22Rv1 (cell line): ENCODE measurements at regions not wholly inside any gene's neighbourhood (a gene's known extent, or its start where the extent isn't known, plus 50 kb on each side); places are given as distances from the start of the nearest gene placed in this dataset.

Experiments used
- H3K27ac ChIP-seq: fragments of 450-650 bp; 2 replicates; pipeline ENCODE4 v1.5.1; 2017
- CTCF ChIP-seq: fragments of 450-650 bp; IDR thresholded peaks from 2 replicates; pipeline ENCODE4 v1.5.1; 2017; ENCODE audit warnings: mild to moderate bottlenecking
- ZFX ChIP-seq: fragments of 450-650 bp; IDR thresholded peaks from 2 replicates; pipeline ENCODE4 v1.6.1; 2017; ENCODE audit warnings: antibody characterized with exemption, borderline replicate concordance

GRCh38 chr6:15879371-15880261, 216.8 kb upstream of the DTNBP1 start:
- no peak overlapping the region for H3K27ac ChIP-seq

GRCh38 chr6:15877231-15877630, 214.4 kb upstream of the DTNBP1 start:
- TF ChIP-seq CTCF (no peak), ZFX (no peak)
- H3K27ac ChIP-seq, result no peak overlapping the region

More at GRCh38 chr6:15879371-15880261, 216.8 kb upstream of the DTNBP1 start:
- TF ChIP-seq ZFX (no peak), CTCF (no peak)

- no peak for TF ChIP-seq ZFX
- TF ChIP-seq CTCF, result no peak
- H3K27ac ChIP-seq, result no peak overlapping the region
Observed at GRCh38 chr6:15876406-15876805, 213.6 kb upstream of the DTNBP1 start.

GRCh38 chr6:15875797-15876196, 213.0 kb upstream of the DTNBP1 start:
- H3K27ac ChIP-seq, result no peak overlapping the region
- no peak for TF ChIP-seq ZFX
- TF ChIP-seq CTCF, result no peak

GRCh38 chr6:15874821-15875220, 212.0 kb upstream of the DTNBP1 start:
- no peak overlapping the region for H3K27ac ChIP-seq
- TF ChIP-seq CTCF (no peak), ZFX (no peak)

GRCh38 chr6:15874326-15874725, 211.5 kb upstream of the DTNBP1 start:
- no peak overlapping the region for H3K27ac ChIP-seq
- TF ChIP-seq CTCF (no peak), ZFX (no peak)
